Hematopoietic multipotent progenitor cell treated with erythropoietin and hydrocortisone succinate and interleukin-3 and kit ligand, for 6 days (in vitro differentiated cells): ENCODE measurements at regions not wholly inside any gene's neighbourhood (a gene's known extent, or its start where the extent isn't known, plus 50 kb on each side); places are given as distances from the start of the nearest gene placed in this dataset.

ENCODE experiments used
- DNase-seq: peaks from one replicate; pipeline ENCODE4 v3.0.0-alpha.2; 2015

- DNase-seq, result no peak
Observed at GRCh38 chr4:153109296-153109849, 94.9 kb upstream of the TRIM2 start.

GRCh38 chr4:153110739-153111138 is 93.5 kb upstream of the TRIM2 start:
- DNase-seq, result no peak

- DNase-seq, result no peak
Observed at GRCh38 chr4:153111426-153112040, 92.7 kb upstream of the TRIM2 start.

- DNase-seq, result no peak
Observed at GRCh38 chr4:153112041-153112441, 92.2 kb upstream of the TRIM2 start.

GRCh38 chr4:153113061-153113837 is 91.0 kb upstream of the TRIM2 start:
- no peak for DNase-seq

- no peak for DNase-seq
Observed at GRCh38 chr4:153113838-153114105, 90.5 kb upstream of the TRIM2 start.

GRCh38 chr4:153114771-153115321 is 89.4 kb upstream of the TRIM2 start:
- DNase-seq, result peak; percentile 65

GRCh38 chr4:153115322-153116290 is 88.6 kb upstream of the TRIM2 start:
- DNase-seq, result peak; percentile 77

GRCh38 chr4:153116291-153116680 is 88.0 kb upstream of the TRIM2 start:
- DNase-seq, result no peak

- DNase-seq, result no peak
Observed at GRCh38 chr4:153116801-153117200, 87.4 kb upstream of the TRIM2 start.

GRCh38 chr4:153117554-153117953 is 86.7 kb upstream of the TRIM2 start:
- no peak for DNase-seq

- DNase-seq, result no peak
Observed at GRCh38 chr4:153119626-153120025, 84.6 kb upstream of the TRIM2 start.

- no peak for DNase-seq
Observed at GRCh38 chr4:153120235-153120634, 84.0 kb upstream of the TRIM2 start.

GRCh38 chr4:153122855-153123254 is 81.4 kb upstream of the TRIM2 start:
- no peak for DNase-seq

GRCh38 chr4:153126137-153126536 is 78.1 kb upstream of the TRIM2 start:
- DNase-seq, result no peak

- DNase-seq, result peak; percentile 94
Observed at GRCh38 chr4:153127760-153128494, 76.3 kb upstream of the TRIM2 start.

GRCh38 chr4:153131596-153131995 is 72.6 kb upstream of the TRIM2 start:
- peak; percentile 71 for DNase-seq

GRCh38 chr4:153137159-153137558 is 67.1 kb upstream of the TRIM2 start:
- DNase-seq, result peak; percentile 77

GRCh38 chr4:153137677-153138630 is 66.3 kb upstream of the TRIM2 start:
- peak; percentile 98 for DNase-seq

GRCh38 chr4:153138736-153139135 is 65.5 kb upstream of the TRIM2 start:
- peak; percentile 93 for DNase-seq

GRCh38 chr4:153140294-153140693 is 63.9 kb upstream of the TRIM2 start:
- no peak for DNase-seq
